Mucosa of descending colon (tissue), 3 donors: ENCODE measurements at regions not wholly inside any gene's neighbourhood (a gene's known extent, or its start where the extent isn't known, plus 50 kb on each side); places are given as distances from the start of the nearest gene placed in this dataset.

ENCODE experiments used
- ATAC-seq: fragments of 200-7000 bp; cut with Tn5 transposase; one replicate; pipeline ENCODE4 v1.9.1; 2020; ENCODE audit warnings: mild to moderate bottlenecking, moderate library complexity
- DNase-seq, 3 donors: peaks; one replicate each; pipeline ENCODE4 v3.0.0-alpha.2; 2020
- H3K36me3 ChIP-seq: fragments of 200-600 bp; one replicate; pipeline ENCODE4 v1.8.0; 2021; ENCODE audit warnings: low read depth, mild to moderate bottlenecking
- H3K4me1 ChIP-seq: fragments of 200-600 bp; one replicate; pipeline ENCODE4 v1.8.0; 2021; ENCODE audit warnings: low read depth, mild to moderate bottlenecking
- H3K4me3 ChIP-seq: fragments of 200-600 bp; one replicate; pipeline ENCODE4 v1.8.0; 2021; ENCODE audit warnings: mild to moderate bottlenecking
- H3K9me3 ChIP-seq: fragments of 200-600 bp; one replicate; pipeline ENCODE4 v1.8.0; 2021; ENCODE audit warnings: mild to moderate bottlenecking
- intact Hi-C, 2 donors: fragments of 100-400 bp; cut with DNase I in 1 of 2; cut with micrococcal nuclease in 1 of 2; formaldehyde crosslinking; loops; one replicate each; pipeline versions ENCODE4 v1.11.0 to v1.11.1; 2022; cut with DNase I, micrococcal nuclease
- TF ChIP-seq, protein P1 (sequence below): fragments of 200-600 bp; IDR thresholded peaks from one replicate; pipeline ENCODE4 v1.8.0; 2022; ENCODE audit warnings: antibody characterized with exemption, mild to moderate bottlenecking
- donor health status: DM: no; HTN: no; CAD: no; lungs with moderate emphysema.
- donor health status: DM: no; HTN: no; CAD: no.
- donor health status: DM: no; HTN: yes; CAD: no.

DNA sequence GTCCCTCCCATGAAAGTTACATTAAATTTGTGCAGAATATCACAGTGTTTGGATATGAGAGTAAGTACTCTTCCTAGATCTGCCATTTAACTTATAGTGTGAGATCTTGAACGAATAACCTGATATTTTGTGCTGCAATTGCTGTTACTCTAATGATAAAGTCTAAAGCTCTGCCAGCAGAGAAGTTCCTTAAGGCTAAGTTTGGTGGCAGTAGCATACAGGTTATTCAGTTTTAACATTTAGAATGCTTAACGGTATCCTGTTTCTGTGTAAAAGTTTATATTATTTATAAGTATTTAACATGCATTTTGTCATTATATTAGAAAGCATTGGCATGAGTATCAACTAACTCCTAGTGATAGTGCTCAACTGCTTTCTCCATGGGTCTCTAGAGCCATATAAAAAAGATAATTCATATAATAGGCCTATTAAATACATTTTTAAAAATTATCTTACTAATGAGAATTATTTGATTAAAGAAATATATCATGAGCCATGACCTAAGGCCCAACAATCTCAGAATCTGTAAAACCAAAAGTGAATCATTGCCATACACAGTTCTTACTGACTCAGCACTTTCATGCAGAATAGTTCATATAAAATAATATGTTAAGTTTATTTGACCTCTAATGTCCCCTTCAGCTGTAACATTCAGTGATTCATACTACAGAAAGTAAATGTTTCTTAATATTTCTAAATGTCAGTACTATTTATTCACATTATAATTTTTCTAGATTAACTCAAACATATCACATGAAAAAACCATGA lies 1058.6 kb downstream of the TRHDE start:
- no peak overlapping the region for H3K4me3 ChIP-seq
- H3K4me1 ChIP-seq = no peaks in the 10 kb centered on the region
- DNase-seq = no peak
- peaks cover 4% of the 10 kb centered on the region for H3K9me3 ChIP-seq
- no peak for ATAC-seq
- no peaks in the 10 kb centered on the region for H3K36me3 ChIP-seq
- intact Hi-C loops = no loop called here
- TF ChIP-seq, protein P1, sequence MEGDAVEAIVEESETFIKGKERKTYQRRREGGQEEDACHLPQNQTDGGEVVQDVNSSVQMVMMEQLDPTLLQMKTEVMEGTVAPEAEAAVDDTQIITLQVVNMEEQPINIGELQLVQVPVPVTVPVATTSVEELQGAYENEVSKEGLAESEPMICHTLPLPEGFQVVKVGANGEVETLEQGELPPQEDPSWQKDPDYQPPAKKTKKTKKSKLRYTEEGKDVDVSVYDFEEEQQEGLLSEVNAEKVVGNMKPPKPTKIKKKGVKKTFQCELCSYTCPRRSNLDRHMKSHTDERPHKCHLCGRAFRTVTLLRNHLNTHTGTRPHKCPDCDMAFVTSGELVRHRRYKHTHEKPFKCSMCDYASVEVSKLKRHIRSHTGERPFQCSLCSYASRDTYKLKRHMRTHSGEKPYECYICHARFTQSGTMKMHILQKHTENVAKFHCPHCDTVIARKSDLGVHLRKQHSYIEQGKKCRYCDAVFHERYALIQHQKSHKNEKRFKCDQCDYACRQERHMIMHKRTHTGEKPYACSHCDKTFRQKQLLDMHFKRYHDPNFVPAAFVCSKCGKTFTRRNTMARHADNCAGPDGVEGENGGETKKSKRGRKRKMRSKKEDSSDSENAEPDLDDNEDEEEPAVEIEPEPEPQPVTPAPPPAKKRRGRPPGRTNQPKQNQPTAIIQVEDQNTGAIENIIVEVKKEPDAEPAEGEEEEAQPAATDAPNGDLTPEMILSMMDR = no peak

DNA sequence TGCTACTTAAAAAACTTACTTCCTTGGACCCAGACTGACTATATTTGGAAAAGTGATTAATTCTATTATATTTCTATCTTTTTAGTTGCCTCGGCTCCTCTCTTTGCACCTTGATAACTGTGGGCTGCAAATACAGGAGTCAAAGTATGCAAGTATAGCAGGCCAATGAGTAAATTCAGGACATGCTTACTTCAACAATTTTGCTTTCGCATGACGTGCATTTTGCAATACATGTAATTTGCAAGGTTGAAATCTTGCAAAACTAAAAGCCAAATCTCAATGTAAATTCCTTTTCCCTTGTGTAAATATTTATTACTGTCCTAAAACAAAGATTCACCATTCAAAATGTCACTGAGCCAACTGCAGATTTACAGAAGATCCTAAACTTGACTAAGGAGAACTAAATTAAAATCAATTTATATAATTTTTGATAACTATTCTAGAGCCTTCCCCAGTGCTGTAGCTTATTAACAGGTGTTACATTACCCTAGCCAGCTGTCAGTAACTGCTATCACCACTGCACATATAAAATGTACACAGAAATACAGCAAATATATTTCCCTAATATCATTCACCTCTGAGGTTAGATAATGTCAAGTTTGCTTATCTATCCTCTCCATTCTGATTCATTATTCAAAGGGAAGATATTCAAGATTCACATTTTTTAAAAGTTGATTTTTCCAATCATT lies 1069.5 kb downstream of the TRHDE start:
- Histone ChIP-seq H3K9me3 (no peaks in the 10 kb centered on the region), H3K36me3 (no peaks in the 10 kb centered on the region), H3K4me1 (no peaks in the 10 kb centered on the region), H3K4me3 (no peak overlapping the region)
- intact Hi-C loops = no loop called here
- DNase-seq (no peak), ATAC-seq (no peak)
- TF ChIP-seq, protein P1 = no peak

DNA sequence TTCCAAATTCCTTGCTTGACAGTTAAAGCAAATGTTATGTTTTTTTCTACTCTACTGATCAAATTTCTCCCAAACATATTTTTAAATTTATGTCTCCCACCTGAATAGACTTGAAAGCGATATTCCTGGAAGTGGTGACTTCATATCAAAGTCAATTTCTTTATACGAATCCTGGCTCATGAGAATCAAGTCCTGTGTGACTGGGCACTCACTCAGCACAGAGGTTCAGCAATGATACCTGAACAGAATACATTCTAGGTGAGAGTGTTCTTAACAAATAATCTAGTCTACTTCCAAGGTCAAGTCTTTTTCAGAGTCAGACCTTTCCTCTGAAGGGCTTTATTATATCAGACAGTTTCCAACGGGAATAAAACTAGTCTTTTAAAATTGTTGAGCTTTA lies 1070.6 kb downstream of the TRHDE start:
- Histone ChIP-seq H3K36me3 (no peaks in the 10 kb centered on the region), H3K9me3 (no peaks in the 10 kb centered on the region), H3K4me1 (no peaks in the 10 kb centered on the region), H3K4me3 (no peak overlapping the region)
- no peak for ATAC-seq
- intact Hi-C loops = no loop called here
- no peak for DNase-seq
- TF ChIP-seq, protein P1 = no peak

DNA sequence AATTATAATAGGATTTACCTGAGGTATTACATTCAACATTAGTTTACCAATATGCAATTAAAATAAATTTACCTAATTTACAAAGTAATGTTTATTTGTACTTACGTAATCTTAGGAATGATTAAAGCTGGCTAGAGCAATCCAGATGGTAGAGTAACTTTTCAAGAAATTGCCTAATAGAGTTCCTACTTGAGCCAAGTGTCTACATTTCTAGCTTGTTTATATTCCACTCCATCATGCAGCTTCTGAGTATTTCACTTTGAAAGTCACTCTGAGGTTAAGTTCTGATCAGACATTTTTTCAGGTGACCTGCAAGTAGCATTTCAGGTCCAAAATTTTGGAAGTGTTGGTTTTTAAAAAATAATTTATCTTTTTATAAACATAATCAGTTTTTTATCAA lies 1080.7 kb downstream of the TRHDE start:
- peaks cover 11% of the 10 kb centered on the region for H3K9me3 ChIP-seq
- no peak for ATAC-seq
- no peak overlapping the region for H3K4me3 ChIP-seq
- no peaks in the 10 kb centered on the region for H3K4me1 ChIP-seq
- TF ChIP-seq, protein P1 = no peak
- DNase-seq = no peak
- H3K36me3 ChIP-seq = no peaks in the 10 kb centered on the region
- intact Hi-C loops = no loop called here

DNA sequence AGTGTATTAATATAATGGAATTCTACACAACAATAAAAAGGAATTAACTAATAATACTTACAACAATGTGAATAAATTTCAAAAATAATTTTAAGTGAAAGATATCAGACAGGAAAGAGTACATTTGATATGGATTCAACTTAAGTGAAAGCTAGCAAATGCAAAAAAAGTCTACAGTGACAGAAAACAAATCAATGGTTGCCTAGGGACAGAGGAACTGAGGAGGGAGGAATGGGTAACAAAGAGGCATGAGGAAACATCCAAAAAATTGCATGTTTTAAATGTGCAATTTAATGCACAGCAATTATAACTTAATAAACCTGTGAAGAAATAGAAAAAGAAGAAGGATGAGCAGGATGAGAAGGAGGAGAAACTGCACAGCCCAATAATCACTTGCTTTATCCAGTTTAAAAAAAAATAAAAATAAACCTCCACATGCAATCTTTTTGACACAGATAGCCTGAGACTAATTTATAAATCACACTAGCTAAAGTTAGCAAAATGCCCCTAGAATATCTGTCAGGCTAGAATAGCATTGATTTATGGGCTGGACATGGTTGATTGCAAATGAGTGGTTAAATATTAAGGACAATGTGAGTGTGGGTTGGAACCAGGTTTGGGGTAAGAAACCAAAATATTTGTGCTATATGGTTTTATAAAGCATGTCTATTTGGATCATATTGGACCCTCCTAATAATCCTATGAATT lies 1089.1 kb downstream of the TRHDE start:
- no peak for ATAC-seq
- TF ChIP-seq, protein P1 = no peak

More for the DNA sequence above, 1089.1 kb downstream of the TRHDE start:
- H3K4me3 ChIP-seq = no peak overlapping the region
- no peaks in the 10 kb centered on the region for H3K36me3 ChIP-seq
- no peaks in the 10 kb centered on the region for H3K4me1 ChIP-seq
- intact Hi-C loops = no loop called here
- H3K9me3 ChIP-seq = peaks cover 3% of the 10 kb centered on the region
- no peak for DNase-seq
